Activated naive CD4-positive, alpha-beta T cell treated with anti-CD3 and anti-CD28 coated beads, Interleukin-2, amount 10 ng/mL, durations not matched to agents 7 days and 5 days (primary cell): ENCODE measurements at regions not wholly inside any gene's neighbourhood (a gene's known extent, or its start where the extent isn't known, plus 50 kb on each side); places are given as distances from the start of the nearest gene placed in this dataset.

Experiments used
- CTCF ChIA-PET: fragments of 350-600 bp; sonication (Branson Sonifier 250); formaldehyde crosslinking; loops from one replicate; lab custom pipeline; 2021; ENCODE audit warnings: antibody characterized with exemption; lab: Charles Lee
- DNase-seq: peaks from one replicate; pipeline ENCODE4 v3.0.0-alpha.2; 2020
- H3K27ac Mint-ChIP-seq: one replicate; pipeline ENCODE4 v1.8.0; 2021; ENCODE audit warnings: mild to moderate bottlenecking, moderate library complexity, mixed read lengths
- H3K27me3 Mint-ChIP-seq: one replicate; pipeline ENCODE4 v1.8.0; 2021; ENCODE audit warnings: mild to moderate bottlenecking, mixed read lengths
- H3K36me3 Mint-ChIP-seq: one replicate; pipeline ENCODE4 v1.8.0; 2021; ENCODE audit warnings: mixed read lengths
- H3K4me1 Mint-ChIP-seq: one replicate; pipeline ENCODE4 v1.8.0; 2021; ENCODE audit warnings: mixed read lengths
- H3K4me3 Mint-ChIP-seq: one replicate; pipeline ENCODE4 v1.8.0; 2021; ENCODE audit warnings: mild to moderate bottlenecking, moderate library complexity, mixed read lengths
- H3K9me3 Mint-ChIP-seq: one replicate; pipeline ENCODE4 v1.8.0; 2021; ENCODE audit warnings: mixed read lengths

DNA sequence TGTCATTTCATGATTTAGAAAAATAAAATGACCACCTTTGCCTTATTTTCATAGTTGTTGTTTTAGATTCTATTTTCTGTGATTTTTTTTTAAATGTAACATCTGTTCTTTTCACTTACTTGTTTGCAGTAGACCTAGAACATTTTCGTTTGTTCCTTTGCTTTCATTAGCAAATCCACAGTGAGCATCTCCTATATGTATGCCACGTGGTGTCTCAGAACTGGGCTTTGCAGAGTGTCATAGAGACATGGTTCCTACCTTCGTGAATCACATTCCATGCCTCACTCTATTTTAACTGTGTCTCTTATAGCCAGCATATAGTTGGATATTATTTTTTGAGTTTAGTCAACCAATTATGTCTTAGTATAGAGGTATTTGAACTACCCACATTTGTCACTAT is 118.2 kb downstream of the KLF13 start:
- no peaks in the 10 kb centered on the region for H3K27me3 Mint-ChIP-seq
- no peak overlapping the region for H3K27ac Mint-ChIP-seq
- no peak overlapping the region for H3K4me3 Mint-ChIP-seq
- no peak for DNase-seq
- CTCF ChIA-PET, result no interaction called here
- no peaks in the 10 kb centered on the region for H3K36me3 Mint-ChIP-seq
- H3K9me3 Mint-ChIP-seq, result no peaks in the 10 kb centered on the region
- H3K4me1 Mint-ChIP-seq, result peaks cover 45% of the 10 kb centered on the region

DNA sequence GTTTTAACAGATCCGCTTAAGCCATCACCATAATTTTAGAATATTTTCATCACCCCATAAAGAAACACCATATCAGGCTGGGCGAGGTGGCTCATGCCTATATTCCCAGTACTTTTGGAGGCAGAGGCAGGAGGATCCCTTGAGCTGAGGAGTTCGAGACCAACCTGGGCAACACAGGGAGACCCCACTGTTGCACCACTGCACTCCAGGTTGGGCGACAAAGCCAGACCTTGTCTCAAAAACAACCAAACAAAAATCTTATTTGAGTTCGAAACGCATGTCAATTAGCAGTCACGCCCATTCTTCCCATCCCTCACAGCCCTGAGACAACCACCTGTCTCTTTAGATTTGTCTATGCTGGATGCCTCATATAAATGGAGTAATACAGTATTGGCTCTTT is 119.9 kb downstream of the KLF13 start:
- Mint-ChIP-seq H3K4me1 (peaks cover 34% of the 10 kb centered on the region), H3K27me3 (no peaks in the 10 kb centered on the region)
- CTCF ChIA-PET, result no interaction called here

DNA sequence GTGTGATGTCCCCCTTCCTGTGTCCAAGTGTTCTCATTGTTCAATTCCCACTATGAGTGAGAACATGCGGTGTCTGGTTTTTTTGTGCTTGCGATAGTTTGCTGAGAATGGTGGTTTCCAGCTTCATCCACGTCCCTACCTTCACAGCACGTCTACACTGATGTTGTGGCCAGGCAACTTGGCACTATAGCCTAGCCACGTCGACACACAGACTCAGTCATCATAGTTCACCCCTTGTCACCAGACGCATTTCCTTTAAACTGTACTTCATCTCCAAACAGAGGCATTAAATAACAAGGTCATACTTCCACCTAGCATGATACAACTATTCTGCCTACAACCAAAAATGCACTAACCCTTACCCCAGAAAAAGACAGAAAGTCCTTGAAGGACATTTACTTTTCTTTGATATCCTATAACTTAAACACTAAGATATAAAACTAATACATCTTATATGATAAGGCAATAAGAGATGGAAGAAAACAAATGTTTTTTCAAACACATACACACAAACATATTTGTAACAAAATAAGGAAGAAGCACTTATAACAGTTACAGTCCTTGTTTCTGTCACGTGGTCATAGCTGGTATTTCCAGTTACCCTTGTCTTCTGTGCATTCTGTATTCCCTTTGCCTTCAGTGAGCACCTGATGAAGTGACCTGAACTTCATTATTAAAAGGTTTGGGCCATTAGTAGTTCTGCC is 121.4 kb downstream of the KLF13 start:
- peaks cover 21% of the 10 kb centered on the region for H3K4me1 Mint-ChIP-seq
- H3K36me3 Mint-ChIP-seq, result no peaks in the 10 kb centered on the region
- H3K27me3 Mint-ChIP-seq, result no peaks in the 10 kb centered on the region
- DNase-seq, result no peak
- CTCF ChIA-PET, result interaction anchor here (1.3 kb wide), 2 partner anchors 8 to 41 kb away, joined by 3 to 4 read pairs; no protein-coding TSS in a partner anchor
- no peaks in the 10 kb centered on the region for H3K9me3 Mint-ChIP-seq
- H3K4me3 Mint-ChIP-seq, result no peak overlapping the region
- H3K27ac Mint-ChIP-seq, result no peak overlapping the region

More for the DNA sequence above, 119.9 kb downstream of the KLF13 start:
- DNase-seq, result no peak
- Mint-ChIP-seq H3K9me3 (no peaks in the 10 kb centered on the region), H3K36me3 (no peaks in the 10 kb centered on the region), H3K4me3 (no peak overlapping the region), H3K27ac (no peak overlapping the region)

DNA sequence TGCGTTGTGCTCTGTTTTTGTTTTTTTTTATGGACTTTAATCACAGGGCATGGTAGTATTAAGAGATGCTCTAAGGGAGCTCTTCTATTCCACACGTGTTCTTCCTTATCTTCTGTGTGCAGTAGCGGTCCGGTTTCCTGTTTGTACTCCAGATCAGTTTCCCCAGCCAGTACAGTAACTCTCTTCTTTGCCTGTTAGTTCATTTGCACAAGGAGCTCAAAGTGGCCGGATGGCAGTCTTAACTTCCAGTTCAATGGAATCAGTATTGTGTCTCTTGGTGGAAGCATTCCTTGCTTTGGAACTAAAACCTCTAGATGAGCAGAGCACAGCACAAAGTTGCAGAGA is 122.0 kb downstream of the KLF13 start:
- H3K27me3 Mint-ChIP-seq, result no peaks in the 10 kb centered on the region
- H3K27ac Mint-ChIP-seq, result no peak overlapping the region
- H3K4me3 Mint-ChIP-seq, result no peak overlapping the region
- peaks cover 21% of the 10 kb centered on the region for H3K4me1 Mint-ChIP-seq
- CTCF ChIA-PET, result interaction anchor here (1.3 kb wide), 2 partner anchors 9 to 41 kb away, joined by 3 to 4 read pairs; no protein-coding TSS in a partner anchor
- no peaks in the 10 kb centered on the region for H3K9me3 Mint-ChIP-seq
- no peaks in the 10 kb centered on the region for H3K36me3 Mint-ChIP-seq
- no peak for DNase-seq

DNA sequence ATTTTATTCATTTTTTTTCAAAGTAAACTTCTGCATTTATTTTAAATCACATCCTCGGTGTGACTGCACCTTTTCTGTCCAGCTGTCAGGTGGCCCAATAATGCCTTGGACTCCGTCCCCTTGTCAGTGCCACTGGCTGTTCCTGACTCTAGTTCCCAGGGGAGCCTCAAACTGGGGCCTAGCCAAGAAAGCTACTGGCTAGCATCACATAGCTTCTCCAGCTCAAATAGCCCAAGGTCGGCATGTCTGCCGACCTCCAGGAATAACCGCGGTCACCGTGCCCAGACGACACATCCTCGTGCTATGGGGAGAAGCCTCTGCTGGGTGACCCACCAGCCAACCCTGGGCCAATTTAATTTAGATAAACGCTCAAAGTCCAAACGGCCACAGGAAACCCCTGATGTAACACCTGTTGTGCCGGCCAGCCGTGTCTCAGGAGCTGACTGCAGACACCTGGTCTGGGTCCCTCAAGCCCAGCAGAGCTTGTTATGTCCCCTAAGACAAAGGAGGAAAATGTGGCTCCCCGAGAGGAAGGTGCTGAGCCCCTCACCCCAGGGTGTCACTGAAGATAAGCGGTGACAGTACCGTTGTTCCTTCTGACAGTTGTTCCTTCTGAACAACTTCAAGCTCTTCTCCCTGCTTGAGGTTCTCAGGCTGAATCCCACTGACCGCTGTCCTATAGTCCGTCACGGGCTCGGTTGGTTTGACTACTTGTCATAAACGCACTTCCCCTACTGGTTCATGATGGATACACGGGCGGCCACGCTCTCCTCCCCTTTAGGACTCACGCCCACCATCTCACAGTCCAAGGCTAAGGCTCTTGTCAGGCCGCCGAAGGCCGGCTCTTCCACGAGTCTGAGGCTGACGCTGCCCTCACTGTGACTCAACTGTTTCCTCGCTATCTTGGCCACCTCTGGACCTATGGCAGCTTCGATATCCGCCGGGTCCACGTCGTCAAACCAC is 126.2 kb downstream of the KLF13 start:
- CTCF ChIA-PET, result interaction anchor here (1.2 to 1.9 kb wide), 2 partner anchors 12 to 13 kb away, joined by 3 to 5 read pairs; no protein-coding TSS in a partner anchor
- Mint-ChIP-seq H3K27ac (no peak overlapping the region), H3K4me1 (peaks cover 15% of the 10 kb centered on the region), H3K36me3 (peaks cover 6% of the 10 kb centered on the region), H3K27me3 (peaks cover 3% of the 10 kb centered on the region), H3K9me3 (peaks cover 9% of the 10 kb centered on the region), H3K4me3 (no peak overlapping the region)
- peak; percentile 18 for DNase-seq

DNA sequence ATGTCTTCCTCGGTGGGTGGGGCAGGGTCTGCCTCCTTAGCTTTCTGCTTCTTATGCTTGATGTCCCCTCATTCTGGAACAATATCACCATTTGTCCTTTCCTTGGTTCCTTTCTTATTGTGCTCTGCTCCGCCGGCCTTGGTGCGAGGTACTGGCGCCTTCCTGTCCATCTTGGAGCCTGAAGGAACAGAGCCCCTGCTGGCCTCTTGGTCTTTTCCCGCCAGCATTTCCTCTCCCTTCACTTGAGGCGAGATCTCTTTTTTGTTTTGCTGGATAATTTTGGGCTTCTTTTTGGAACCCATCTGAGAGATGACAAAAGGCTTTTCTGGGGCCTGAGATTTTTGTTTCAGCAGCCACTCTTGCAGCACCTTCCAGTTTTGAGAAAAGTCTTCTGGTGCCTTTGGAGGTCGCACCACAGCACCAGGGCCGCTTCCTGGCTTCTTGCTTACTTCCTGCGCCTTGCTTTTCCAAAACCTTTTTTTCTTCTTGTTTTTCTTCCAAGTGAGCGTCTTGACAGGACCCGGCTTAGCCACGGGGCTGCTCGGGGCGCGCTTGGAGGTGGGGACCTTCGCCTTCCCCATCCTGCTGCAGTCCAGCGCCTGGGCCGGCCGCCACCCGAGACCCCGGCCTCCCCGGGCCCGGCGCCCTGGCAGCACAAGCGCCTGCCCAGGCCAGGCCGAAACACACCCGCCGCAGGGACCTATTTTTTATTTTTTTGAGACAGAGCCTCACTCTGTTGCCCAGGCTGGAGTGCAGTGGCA is 127.1 kb downstream of the KLF13 start:
- no peak overlapping the region for H3K4me3 Mint-ChIP-seq
- H3K27ac Mint-ChIP-seq, result no peak overlapping the region

DNA sequence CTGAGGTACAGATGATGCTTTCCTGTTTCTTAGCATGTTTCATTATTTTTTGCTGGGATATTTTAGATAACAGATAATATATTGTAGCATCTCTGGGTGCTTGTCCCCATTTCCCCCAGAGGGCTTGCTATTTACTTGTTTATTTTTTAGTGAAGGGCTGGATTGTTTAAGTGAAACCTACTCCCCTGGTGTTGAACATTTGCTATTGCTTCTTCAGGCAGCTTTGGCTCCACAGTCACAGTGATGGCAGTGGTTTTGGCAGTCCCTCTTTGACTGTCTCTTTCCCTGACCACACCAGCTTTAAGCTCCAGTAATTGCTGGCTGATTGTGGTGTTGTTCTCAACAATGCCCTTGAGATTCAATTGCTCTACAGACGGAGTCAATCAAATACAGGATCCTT is 128.9 kb downstream of the KLF13 start:
- Mint-ChIP-seq H3K4me1 (peaks cover 21% of the 10 kb centered on the region), H3K27ac (no peak overlapping the region), H3K36me3 (peaks cover 6% of the 10 kb centered on the region), H3K27me3 (peaks cover 4% of the 10 kb centered on the region), H3K4me3 (no peak overlapping the region), H3K9me3 (peaks cover 9% of the 10 kb centered on the region)
- peak; percentile 13 for DNase-seq
- CTCF ChIA-PET, result interaction anchor here (0.7 to 1.9 kb wide), 6 partner anchors 15 to 35 kb away, joined by 3 to 9 read pairs (median 4); no protein-coding TSS in a partner anchor

More for the DNA sequence above, 127.1 kb downstream of the KLF13 start:
- CTCF ChIA-PET, result interaction anchor here (0.9 to 1.8 kb wide), 4 partner anchors 13 to 92 kb away, joined by 3 to 7 read pairs (median 3); no protein-coding TSS in a partner anchor
- peaks cover 4% of the 10 kb centered on the region for H3K27me3 Mint-ChIP-seq
- peaks cover 6% of the 10 kb centered on the region for H3K36me3 Mint-ChIP-seq
- peaks cover 13% of the 10 kb centered on the region for H3K4me1 Mint-ChIP-seq
- H3K9me3 Mint-ChIP-seq, result peaks cover 9% of the 10 kb centered on the region
- peak; percentile 6 for DNase-seq

DNA sequence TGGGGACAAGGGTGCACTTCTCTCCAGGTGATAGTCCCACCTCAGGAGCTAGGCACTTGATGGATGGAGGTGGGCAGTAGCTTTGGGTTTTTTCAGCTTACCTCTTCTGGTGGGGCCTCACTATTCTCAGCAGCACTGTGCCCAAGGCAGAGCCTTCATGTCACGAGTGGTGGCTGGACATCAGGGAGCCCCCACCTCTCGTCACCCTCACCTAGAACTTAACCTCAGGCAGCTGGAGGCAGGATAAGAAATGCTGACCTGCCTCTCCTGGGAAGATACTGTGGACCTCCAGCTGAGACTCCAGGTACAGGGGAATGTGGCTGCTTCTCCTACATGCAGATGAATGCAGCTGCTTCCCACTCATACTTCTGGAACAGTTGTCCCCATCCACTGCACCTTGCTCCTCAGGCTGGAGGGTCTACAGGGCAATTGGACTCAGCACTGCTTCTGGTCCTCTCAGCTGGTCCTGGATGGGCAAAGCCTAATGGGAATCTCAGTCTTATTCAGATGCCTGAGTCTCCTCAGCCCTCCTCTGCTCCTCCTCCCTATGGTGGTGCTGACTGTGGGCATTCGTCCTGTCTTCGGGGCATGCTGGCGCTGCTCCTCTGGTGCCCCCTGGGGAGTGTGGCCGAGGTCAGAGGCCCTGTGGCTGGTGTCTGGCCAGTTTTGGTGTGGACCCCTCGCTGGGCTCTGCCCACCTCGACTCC is 129.9 kb downstream of the KLF13 start:
- Mint-ChIP-seq H3K36me3 (peaks cover 6% of the 10 kb centered on the region), H3K4me3 (no peak overlapping the region), H3K27me3 (peaks cover 4% of the 10 kb centered on the region), H3K4me1 (peaks cover 25% of the 10 kb centered on the region), H3K9me3 (peaks cover 9% of the 10 kb centered on the region), H3K27ac (no peak overlapping the region)
- CTCF ChIA-PET, result interaction anchor here (1.4 to 1.8 kb wide), 2 partner anchors 19 to 34 kb away, joined by 4 to 9 read pairs; no protein-coding TSS in a partner anchor
- DNase-seq, result peak; percentile 10

DNA sequence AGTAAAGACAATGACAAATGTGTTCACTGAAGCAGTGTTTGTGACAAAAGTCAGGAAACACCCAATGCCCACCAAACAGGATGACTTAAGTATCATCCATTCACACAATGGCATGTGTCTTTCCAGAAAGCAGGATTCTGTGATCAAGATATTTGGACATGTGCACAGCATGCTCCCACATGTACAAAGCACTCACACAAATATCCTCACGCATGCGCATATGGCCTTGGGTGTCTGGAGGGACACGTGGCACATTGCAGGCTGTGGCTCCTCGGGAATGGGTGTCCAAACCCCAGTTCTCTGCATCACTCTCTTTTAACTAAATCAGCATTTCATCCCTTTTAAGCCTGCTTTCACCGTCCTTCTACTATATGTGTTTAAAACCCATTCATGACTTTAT is 130.5 kb downstream of the KLF13 start:
- CTCF ChIA-PET, result interaction anchor here (2.9 kb wide), 1 partner anchor 32 kb away, joined by 14 read pairs; no protein-coding TSS in a partner anchor
- Mint-ChIP-seq H3K27ac (no peak overlapping the region), H3K27me3 (peaks cover 4% of the 10 kb centered on the region), H3K4me3 (no peak overlapping the region), H3K36me3 (peaks cover 6% of the 10 kb centered on the region), H3K4me1 (peaks cover 25% of the 10 kb centered on the region), H3K9me3 (peaks cover 9% of the 10 kb centered on the region)
- DNase-seq, result peak; percentile 6

DNA sequence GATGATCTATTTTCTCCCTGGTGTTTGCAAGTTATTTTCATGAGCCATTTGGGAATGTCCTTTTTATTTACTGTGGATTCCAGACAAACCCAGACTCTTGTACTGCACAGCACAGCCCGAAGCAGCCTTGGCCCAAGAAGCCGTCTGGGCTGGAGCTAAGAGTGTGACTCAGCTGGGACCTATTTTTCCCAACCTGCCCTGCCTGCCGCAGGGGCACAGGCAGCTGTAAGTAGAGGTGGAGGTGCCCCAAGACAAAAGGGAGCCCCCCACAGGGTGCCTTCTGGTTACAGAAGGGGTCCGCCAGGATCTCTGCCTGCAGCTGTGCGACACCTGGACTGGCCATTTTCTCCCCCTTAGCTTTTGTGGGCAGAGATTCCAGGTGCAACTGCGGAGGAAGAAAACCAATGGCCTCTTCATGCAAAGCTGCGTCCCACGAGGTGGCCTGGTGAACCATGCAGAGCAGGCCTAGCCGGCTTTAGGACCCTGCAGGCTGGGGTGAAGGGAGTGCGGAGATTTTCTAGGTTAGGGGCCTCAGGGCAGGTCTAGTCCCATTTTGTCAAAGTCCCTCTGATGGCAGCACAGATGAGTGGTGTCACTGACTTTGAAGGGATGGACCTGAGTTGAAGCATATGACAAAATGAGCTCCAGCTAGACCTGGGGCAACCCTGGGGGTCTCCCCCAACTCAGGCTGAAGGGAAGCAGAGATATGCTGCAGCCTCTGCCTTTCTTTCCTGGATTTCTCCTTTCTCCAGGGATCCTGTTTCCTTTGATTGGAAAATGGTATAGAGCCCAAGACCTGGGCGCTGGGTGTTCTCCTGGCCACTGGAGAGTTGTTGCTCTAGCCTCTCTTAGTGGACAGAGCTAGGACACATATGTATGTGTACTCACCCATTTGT is 131.2 kb downstream of the KLF13 start:
- H3K27ac Mint-ChIP-seq, result no peak overlapping the region
- H3K4me1 Mint-ChIP-seq, result peaks cover 25% of the 10 kb centered on the region
- peaks cover 6% of the 10 kb centered on the region for H3K36me3 Mint-ChIP-seq
- DNase-seq, result peak; percentile 10
- H3K9me3 Mint-ChIP-seq, result peaks cover 9% of the 10 kb centered on the region
- H3K4me3 Mint-ChIP-seq, result no peak overlapping the region
- H3K27me3 Mint-ChIP-seq, result peaks cover 4% of the 10 kb centered on the region
- CTCF ChIA-PET, result interaction anchor here (1.0 to 3.6 kb wide), 6 partner anchors 11 to 257 kb away, joined by 3 to 14 read pairs (median 6); no protein-coding TSS in a partner anchor

DNA sequence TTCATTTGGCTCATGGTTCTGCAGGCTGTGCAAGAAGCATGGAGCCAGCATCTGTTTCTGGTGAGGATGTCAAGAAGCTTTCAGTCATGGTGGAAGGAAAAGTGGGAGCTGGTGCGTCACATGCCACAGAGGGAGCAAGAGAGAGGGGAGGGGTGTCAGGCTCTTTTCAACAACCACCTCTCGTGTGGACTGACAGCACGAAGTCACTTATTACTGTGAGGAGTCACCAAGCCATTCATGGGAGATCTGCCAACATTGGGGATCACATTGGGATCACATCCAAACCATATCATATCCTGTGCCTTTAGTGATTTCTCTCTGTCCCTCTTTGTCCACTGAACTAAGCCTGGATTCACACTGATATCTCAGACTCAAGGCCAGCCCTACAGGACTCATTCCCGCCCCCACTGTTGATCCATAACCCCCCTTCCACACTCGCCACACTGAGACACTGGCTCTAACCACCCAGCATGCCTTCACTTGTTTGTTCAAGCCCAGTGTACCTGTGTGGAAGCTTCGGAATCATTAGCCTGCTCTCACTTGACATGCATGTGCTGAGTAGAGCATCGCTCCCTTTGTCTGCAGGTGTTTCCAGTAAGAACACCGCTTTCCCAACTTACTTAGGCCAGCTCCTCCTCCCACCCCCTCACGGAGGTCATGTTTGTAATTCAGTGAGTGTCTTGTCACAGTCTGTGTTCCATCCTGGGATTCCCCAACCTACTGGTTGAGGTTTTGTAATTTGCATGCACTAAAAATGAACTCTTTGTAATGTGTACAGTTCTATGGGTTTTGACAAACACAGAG is 132.2 kb downstream of the KLF13 start:
- Mint-ChIP-seq H3K27me3 (peaks cover 4% of the 10 kb centered on the region), H3K4me3 (no peak overlapping the region)

More for the DNA sequence above, 132.2 kb downstream of the KLF13 start:
- Mint-ChIP-seq H3K9me3 (peaks cover 9% of the 10 kb centered on the region), H3K4me1 (peaks cover 25% of the 10 kb centered on the region), H3K36me3 (peaks cover 6% of the 10 kb centered on the region), H3K27ac (no peak overlapping the region)
- DNase-seq, result peak; percentile 14
- CTCF ChIA-PET, result interaction anchor here (1.0 to 3.6 kb wide), 9 partner anchors 10 to 258 kb away, joined by 3 to 14 read pairs (median 4); no protein-coding TSS in a partner anchor
